T-cell (primary cell): ENCODE measurements at regions not wholly inside any gene's neighbourhood (a gene's known extent, or its start where the extent isn't known, plus 50 kb on each side); places are given as distances from the start of the nearest gene placed in this dataset.
"Not testable (repeated sequence)": the region's sequence is repeated elsewhere in the genome, so short reads cannot be mapped to it uniquely, and the experiment has no call there.

Experiments used
- ATAC-seq, 4 experiments: fragments of 200-7000 bp in 3 of 4; fragments of 150-1000 bp in 1 of 4; cut with Tn5 transposase; replicated peaks in 1 of 4; 1 replicate in 3 of 4; 2 replicates in 1 of 4; pipeline ENCODE4 v1.10.0; 2021; ENCODE audit warnings: moderate library complexity in 3 of 4, mild to moderate bottlenecking in 2 of 4, moderate number of reproducible peaks in 1 of 4
- CTCF ChIA-PET, 2 donors: fragments of 300-600 bp; sonication (Branson Sonifier 250); formaldehyde crosslinking; loops; one replicate each; lab custom pipeline; 2022; ENCODE audit warnings: antibody characterized with exemption in 2 of 2; lab: Charles Lee
- POLR2A ChIA-PET, 2 donors: fragments of 300-600 bp; sonication (Branson Sonifier 250); formaldehyde crosslinking; loops; one replicate each; lab custom pipeline; 2022; ENCODE audit warnings: antibody characterized with exemption in 2 of 2; lab: Charles Lee
- DNase-seq, 35 experiments: peaks; one replicate each; pipeline versions ENCODE4 v3.0.0 to v3.0.0-alpha.2; 2013 to 2023
- H3K27ac ChIP-seq: one replicate; pipeline ENCODE4 v1.5.1; 2013; ENCODE audit warnings: low read length
- H3K27me3 ChIP-seq, 2 experiments: replicated peaks in 1 of 2; 1 replicate in 1 of 2; 2 replicates in 1 of 2; pipeline versions ENCODE4 v1.6.1 to v1.7.0; 2013; ENCODE audit warnings: low read length in 1 of 2, mixed read lengths in 1 of 2; ENCODE audit not compliant: control insufficient read depth in 2 of 2, insufficient read depth in 2 of 2; ENCODE audit errors: extremely low read depth in 1 of 2
- H3K36me3 ChIP-seq, 2 donors: 1 replicate in 1 of 2; 2 replicates in 1 of 2; pipeline versions ENCODE4 v1.6.1 to v1.7.0; 2013; ENCODE audit warnings: low read length in 1 of 2; ENCODE audit not compliant: control insufficient read depth in 2 of 2, insufficient read depth in 1 of 2; ENCODE audit errors: extremely low read depth in 1 of 2
- H3K4me1 ChIP-seq, 2 experiments: 1 replicate in 1 of 2; 2 replicates in 1 of 2; pipeline versions ENCODE4 v1.6.1 to v1.7.0; 2013; ENCODE audit warnings: low read length in 2 of 2, mixed read lengths in 1 of 2; ENCODE audit not compliant: insufficient read depth in 2 of 2, control insufficient read depth in 1 of 2; ENCODE audit errors: extremely low read depth in 1 of 2
- H3K4me3 ChIP-seq, 2 donors: 1 replicate in 1 of 2; 2 replicates in 1 of 2; pipeline versions ENCODE4 v1.5.1 to v1.7.0; 2013; ENCODE audit warnings: mild to moderate bottlenecking in 2 of 2, low read length in 1 of 2, moderate library complexity in 1 of 2; ENCODE audit not compliant: control insufficient read depth in 1 of 2; ENCODE audit errors: extremely low read depth in 1 of 2
- H3K9me3 ChIP-seq: 2 replicates; pipeline ENCODE4 v1.7.0; 2013
- H3K27ac Mint-ChIP-seq, 2 donors: one replicate each; pipeline ENCODE4 v1.8.0; 2020 to 2021; ENCODE audit warnings: mild to moderate bottlenecking in 2 of 2, mixed read lengths in 2 of 2
- H3K27me3 Mint-ChIP-seq, 2 donors: one replicate each; pipeline ENCODE4 v1.8.0; 2021 to 2022; ENCODE audit warnings: mixed read lengths in 2 of 2
- H3K36me3 Mint-ChIP-seq: one replicate; pipeline ENCODE4 v1.8.0; 2021; ENCODE audit warnings: mixed read lengths
- H3K4me1 Mint-ChIP-seq, 3 donors: one replicate each; pipeline ENCODE4 v1.8.0; 2020 to 2022; ENCODE audit warnings: mixed read lengths in 3 of 3, mild to moderate bottlenecking in 1 of 3
- H3K4me3 Mint-ChIP-seq, 3 donors: one replicate each; pipeline ENCODE4 v1.8.0; 2020 to 2022; ENCODE audit warnings: mild to moderate bottlenecking in 3 of 3, mixed read lengths in 3 of 3, moderate library complexity in 3 of 3
- H3K9me3 Mint-ChIP-seq, 3 donors: one replicate each; pipeline ENCODE4 v1.8.0; 2020 to 2022; ENCODE audit warnings: mixed read lengths in 3 of 3
- WGBS: methylation state at CpG from one replicate; pipeline ENCODE4 v1.1.5; 2013; ENCODE audit warnings: missing lambda C conversion rate; ENCODE audit not compliant: insufficient coverage; 5-methylcytosine and 5-hydroxymethylcytosine counted together

GRCh38 chr15:62869116-62869515 is 173.4 kb upstream of the TPM1 start:
- CTCF ChIA-PET, result no interaction called here
- POLR2A ChIA-PET, result no interaction called here
- H3K4me3 ChIP-seq, result no peak overlapping the region
- H3K9me3 ChIP-seq, result no peaks in the 10 kb centered on the region
- Mint-ChIP-seq H3K27me3 (no peaks in the 10 kb centered on the region), H3K4me3 (no peak overlapping the region), H3K27ac (no peak overlapping the region), H3K9me3 (peaks cover 0 to 6% (median 0%) of the 10 kb centered on the region in 3 donors), H3K36me3 (no peaks in the 10 kb centered on the region), H3K4me1 (no peaks in the 10 kb centered on the region)
- peaks cover 0 to 7% of the 10 kb centered on the region in 2 experiments for H3K27me3 ChIP-seq
- no peak for ATAC-seq
- no peaks in the 10 kb centered on the region for H3K4me1 ChIP-seq
- no peak for DNase-seq
- no peaks in the 10 kb centered on the region for H3K36me3 ChIP-seq
- H3K27ac ChIP-seq, result no peak overlapping the region
- 94% methylated on average over 2 of the region's 2 CpGs for WGBS

- WGBS, result no CpG with 5 or more reads among the region's 2 CpGs
- H3K9me3 Mint-ChIP-seq, result peaks cover 0 to 6% (median 0%) of the 10 kb centered on the region in 3 donors
- ChIA-PET CTCF (no interaction called here), POLR2A (no interaction called here)
- H3K36me3 ChIP-seq, result no peaks in the 10 kb centered on the region
- no peak for ATAC-seq
- H3K27me3 Mint-ChIP-seq, result no peaks in the 10 kb centered on the region
- no peak overlapping the region for H3K27ac Mint-ChIP-seq
- no peak overlapping the region for H3K4me3 Mint-ChIP-seq
- DNase-seq, result no peak
- no peaks in the 10 kb centered on the region for H3K4me1 Mint-ChIP-seq
- no peak overlapping the region for H3K4me3 ChIP-seq
- no peaks in the 10 kb centered on the region for H3K9me3 ChIP-seq
- H3K4me1 ChIP-seq, result no peaks in the 10 kb centered on the region
- H3K27me3 ChIP-seq, result peaks cover 0 to 9% of the 10 kb centered on the region in 2 experiments
- H3K36me3 Mint-ChIP-seq, result no peaks in the 10 kb centered on the region
- H3K27ac ChIP-seq, result no peak overlapping the region
These were observed 172.3 kb upstream of the TPM1 start for GRCh38 chr15:62870216-62870615.

- no CpG with 5 or more reads among the region's 3 CpGs for whole genome bisulfite sequencing
These were observed 171.8 kb upstream of the TPM1 start for GRCh38 chr15:62870701-62871100.

GRCh38 chr15:62873203-62873602 is 169.3 kb upstream of the TPM1 start:
- ATAC-seq (no peak), DNase-seq (no peak)
- Histone ChIP-seq H3K4me3 (no peak overlapping the region), H3K27me3 (peaks cover 0 to 21% of the 10 kb centered on the region in 2 experiments), H3K36me3 (no peaks in the 10 kb centered on the region), H3K9me3 (no peaks in the 10 kb centered on the region), H3K4me1 (no peaks in the 10 kb centered on the region), H3K27ac (no peak overlapping the region)
- WGBS, result 91% methylated on average over 3 of the region's 5 CpGs
- peaks cover 10 to 12% of the 10 kb centered on the region in 2 donors for H3K27me3 Mint-ChIP-seq
- no peaks in the 10 kb centered on the region for H3K36me3 Mint-ChIP-seq
- ChIA-PET CTCF (interaction anchor here in 1 of 2 donors (0.7 kb wide), 1 partner anchor 22 kb away, joined by 10 read pairs; no protein-coding TSS in a partner anchor), POLR2A (no interaction called here)
- H3K4me1 Mint-ChIP-seq, result no peaks in the 10 kb centered on the region
- peaks cover 0 to 6% (median 0%) of the 10 kb centered on the region in 3 donors for H3K9me3 Mint-ChIP-seq
- no peak overlapping the region for H3K27ac Mint-ChIP-seq
- H3K4me3 Mint-ChIP-seq, result no peak overlapping the region

More at GRCh38 chr15:62870701-62871100, 171.8 kb upstream of the TPM1 start:
- H3K36me3 Mint-ChIP-seq, ATAC-seq, POLR2A ChIA-PET, H3K27me3 ChIP-seq, H3K36me3 ChIP-seq, DNase-seq, H3K27ac Mint-ChIP-seq, H3K27me3 Mint-ChIP-seq, H3K9me3 ChIP-seq, H3K27ac ChIP-seq, H3K4me1 ChIP-seq, H3K4me1 Mint-ChIP-seq, H3K4me3 Mint-ChIP-seq, H3K9me3 Mint-ChIP-seq, CTCF ChIA-PET, H3K4me3 ChIP-seq: not testable (repeated sequence)

- POLR2A ChIA-PET, result no interaction called here
- Histone ChIP-seq H3K27ac (no peak overlapping the region), H3K4me3 (no peak overlapping the region), H3K4me1 (no peaks in the 10 kb centered on the region), H3K36me3 (no peaks in the 10 kb centered on the region), H3K9me3 (no peaks in the 10 kb centered on the region), H3K27me3 (peaks cover 0 to 22% of the 10 kb centered on the region in 2 experiments)
- CTCF ChIA-PET, result no interaction called here
- DNase-seq (no peak), ATAC-seq (no peak)
- peaks cover 0 to 6% (median 0%) of the 10 kb centered on the region in 3 donors for H3K9me3 Mint-ChIP-seq
- WGBS, result no CpG with 5 or more reads among the region's 3 CpGs
- no peaks in the 10 kb centered on the region for H3K36me3 Mint-ChIP-seq
- H3K4me1 Mint-ChIP-seq, result no peaks in the 10 kb centered on the region
- H3K27ac Mint-ChIP-seq, result no peak overlapping the region
- peaks cover 10 to 12% of the 10 kb centered on the region in 2 donors for H3K27me3 Mint-ChIP-seq
- no peak overlapping the region for H3K4me3 Mint-ChIP-seq
These were observed 168.5 kb upstream of the TPM1 start for GRCh38 chr15:62874064-62874463.

GRCh38 chr15:62874959-62875625 is 167.5 kb upstream of the TPM1 start:
- peaks cover 0 to 22% of the 10 kb centered on the region in 2 experiments for H3K27me3 ChIP-seq
- Mint-ChIP-seq H3K4me1 (peaks cover 6 to 8% (median 6%) of the 10 kb centered on the region in 3 donors), H3K36me3 (no peaks in the 10 kb centered on the region), H3K27me3 (peaks cover 12 to 15% of the 10 kb centered on the region in 2 donors), H3K9me3 (peaks cover 0 to 6% (median 0%) of the 10 kb centered on the region in 3 donors), H3K4me3 (no peak overlapping the region), H3K27ac (no peak overlapping the region)
- H3K9me3 ChIP-seq, result no peaks in the 10 kb centered on the region
- ATAC-seq (no peak), DNase-seq (no peak)
- H3K36me3 ChIP-seq, result no peaks in the 10 kb centered on the region
- H3K4me3 ChIP-seq, result no peak overlapping the region
- ChIA-PET CTCF (interaction anchor here in 1 of 2 donors (0.6 kb wide), 1 partner anchor 15 kb away, joined by 3 read pairs; no protein-coding TSS in a partner anchor), POLR2A (no interaction called here)
- no peak overlapping the region for H3K27ac ChIP-seq
- 86% methylated on average over 9 of the region's 13 CpGs for WGBS
- no peaks in the 10 kb centered on the region for H3K4me1 ChIP-seq
